ENCODE measurements at regions not wholly inside any gene's neighbourhood (a gene's known extent, or its start where the extent isn't known, plus 50 kb on each side); places are given as distances from the start of the nearest gene placed in this dataset.

GRCh38 chr6:165743366-165743898 is 80.4 kb upstream of the PDE10A start:
- no peak overlapping the region for H3K4me2 ChIP-seq (ENCODE audit: unreplicated experiment)
- H3F3A ChIP-seq (ENCODE audit: insufficient read depth), result no peaks in the 10 kb centered on the region
- H3K9me3 ChIP-seq (ENCODE audit: low read depth), result no peaks in the 10 kb centered on the region
- no peaks in the 10 kb centered on the region for H4K20me1 ChIP-seq (ENCODE audit: insufficient read depth)
- no peak overlapping the region for H3K4me3 ChIP-seq
- in situ Hi-C loops (cut with MboI), result no loop called here
- no peaks in the 10 kb centered on the region for H3K9me2 ChIP-seq (ENCODE audit: insufficient read depth)
- WGBS, 2 experiments (ENCODE audit: low coverage in 1 of 2, low lambda C conversion rate in 2 of 2, missing lambda C conversion rate in 2 of 2), result 18 to 28% methylated on average over 6 of the region's 6 CpGs
- no peak overlapping the region for H3K27ac ChIP-seq
- no peak for DNase-seq
- H3K4me1 ChIP-seq (ENCODE audit: insufficient read depth), result no peaks in the 10 kb centered on the region
- no peaks in the 10 kb centered on the region for H3K27me3 ChIP-seq (replicated peaks; ENCODE audit: insufficient read depth)
- TF ChIP-seq EZH2phosphoT487 (IDR thresholded peaks at IDR 0.05; ENCODE audit: insufficient read depth, low read depth) (no peak), EZH2 (IDR thresholded peaks at IDR 0.05; ENCODE audit: insufficient read depth, poor library complexity, severe bottlenecking) (no peak)
- no peak overlapping the region for H2AFZ ChIP-seq
- no peaks in the 10 kb centered on the region for H3K36me3 ChIP-seq (ENCODE audit: low read depth)
- no peaks in the 10 kb centered on the region for H3K79me2 ChIP-seq (ENCODE audit: insufficient read depth)
- no peak overlapping the region for H3K9ac ChIP-seq

DNA sequence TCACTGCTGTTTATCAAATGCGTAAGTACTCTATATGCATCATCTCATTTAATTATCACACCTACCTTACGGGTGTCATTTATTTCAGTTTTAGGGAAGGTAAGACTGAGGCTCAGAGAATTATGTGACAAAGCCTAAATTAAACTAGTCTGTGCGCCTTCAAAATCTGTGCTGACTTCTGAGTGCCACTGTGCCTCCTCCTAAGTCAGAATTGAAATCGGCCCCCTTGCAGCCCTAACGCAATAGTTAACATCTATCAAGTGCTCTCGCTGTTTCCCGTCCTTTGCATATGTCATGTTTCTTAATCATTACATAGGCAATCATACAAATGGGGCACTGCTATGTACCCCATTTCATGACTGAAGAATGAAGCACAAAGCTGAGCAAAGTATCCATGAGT is 79.0 kb upstream of the PDE10A start:
- Histone ChIP-seq H3K4me3 (no peak overlapping the region), H3F3A (ENCODE audit: insufficient read depth) (no peaks in the 10 kb centered on the region), H3K36me3 (ENCODE audit: low read depth) (no peaks in the 10 kb centered on the region), H3K79me2 (ENCODE audit: insufficient read depth) (no peaks in the 10 kb centered on the region), H2AFZ (no peak overlapping the region), H3K9me3 (ENCODE audit: low read depth) (no peaks in the 10 kb centered on the region), H4K20me1 (ENCODE audit: insufficient read depth) (no peaks in the 10 kb centered on the region), H3K27me3 (replicated peaks; ENCODE audit: insufficient read depth) (no peaks in the 10 kb centered on the region), H3K4me1 (ENCODE audit: insufficient read depth) (no peaks in the 10 kb centered on the region), H3K27ac (no peak overlapping the region), H3K9ac (no peak overlapping the region), H3K4me2 (ENCODE audit: unreplicated experiment) (no peak overlapping the region), H3K9me2 (ENCODE audit: insufficient read depth) (no peaks in the 10 kb centered on the region)
- TF ChIP-seq EZH2phosphoT487 (IDR thresholded peaks at IDR 0.05; ENCODE audit: insufficient read depth, low read depth), result no peak
- TF ChIP-seq EZH2 (IDR thresholded peaks at IDR 0.05; ENCODE audit: insufficient read depth, poor library complexity, severe bottlenecking), result no peak
- no peak for DNase-seq
- in situ Hi-C loops (cut with MboI), result no loop called here
- 64 to 67% methylated on average over 7 of the region's 7 CpGs for WGBS, 2 experiments (ENCODE audit: low coverage in 1 of 2, low lambda C conversion rate in 2 of 2, missing lambda C conversion rate in 2 of 2)

DNA sequence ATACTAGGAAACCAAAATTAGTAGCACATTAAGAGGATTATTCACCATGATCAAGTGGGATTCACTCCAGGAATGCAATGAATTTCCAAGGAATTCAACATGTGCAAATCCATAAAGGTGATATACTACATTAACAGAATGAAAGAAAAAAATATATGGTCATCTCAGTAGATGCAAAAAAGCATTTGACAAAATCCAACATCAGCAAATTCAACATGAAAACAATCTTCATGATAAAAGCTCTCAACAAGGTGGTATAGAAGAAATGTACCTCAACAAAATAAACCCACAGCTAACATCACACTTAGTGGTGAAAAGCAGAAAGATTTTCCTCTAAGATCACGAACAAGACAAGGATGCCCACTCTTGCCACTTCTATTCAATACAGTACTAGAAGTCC is 74.4 kb upstream of the PDE10A start:
- no peaks in the 10 kb centered on the region for H3K9me3 ChIP-seq (ENCODE audit: low read depth)
- no peaks in the 10 kb centered on the region for H3K27me3 ChIP-seq (replicated peaks; ENCODE audit: insufficient read depth)
- no peaks in the 10 kb centered on the region for H3K79me2 ChIP-seq (ENCODE audit: insufficient read depth)
- H3K9ac ChIP-seq, result no peak overlapping the region
- no peak overlapping the region for H3K27ac ChIP-seq
- no peaks in the 10 kb centered on the region for H3K9me2 ChIP-seq (ENCODE audit: insufficient read depth)
- H2AFZ ChIP-seq, result no peak overlapping the region
- no peak overlapping the region for H3K4me2 ChIP-seq (ENCODE audit: unreplicated experiment)
- H4K20me1 ChIP-seq (ENCODE audit: insufficient read depth), result no peaks in the 10 kb centered on the region
- H3F3A ChIP-seq (ENCODE audit: insufficient read depth), result no peaks in the 10 kb centered on the region
- DNase-seq, result no peak
- 0 to 6% methylated on average over 1 of the region's 1 CpG for WGBS, 2 experiments (ENCODE audit: low coverage in 1 of 2, low lambda C conversion rate in 2 of 2, missing lambda C conversion rate in 2 of 2)
- no peaks in the 10 kb centered on the region for H3K4me1 ChIP-seq (ENCODE audit: insufficient read depth)
- in situ Hi-C loops (cut with MboI), result no loop called here
- H3K36me3 ChIP-seq (ENCODE audit: low read depth), result no peaks in the 10 kb centered on the region
- TF ChIP-seq EZH2 (IDR thresholded peaks at IDR 0.05; ENCODE audit: insufficient read depth, poor library complexity, severe bottlenecking) (no peak), EZH2phosphoT487 (IDR thresholded peaks at IDR 0.05; ENCODE audit: insufficient read depth, low read depth) (no peak)
- no peak overlapping the region for H3K4me3 ChIP-seq

DNA sequence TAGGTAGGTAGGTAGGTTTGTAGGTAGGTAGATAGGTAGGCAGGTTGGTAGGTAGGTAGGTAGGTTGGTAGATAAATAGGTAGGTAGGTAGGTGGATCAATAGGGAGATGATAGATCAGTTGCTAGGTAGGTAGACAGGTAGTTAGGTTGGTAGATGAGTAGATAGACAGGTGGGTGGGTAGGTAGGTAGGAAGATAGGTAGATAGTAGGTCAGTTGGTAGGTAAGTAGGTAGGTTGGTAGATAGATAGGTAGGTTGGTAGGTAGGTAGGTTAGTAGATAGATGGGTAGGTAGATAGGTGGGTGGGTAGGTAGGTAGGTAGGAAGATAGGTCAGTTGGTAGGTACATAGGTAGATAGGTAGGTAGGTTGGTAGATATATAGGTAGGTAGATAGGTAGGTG is 72.0 kb upstream of the PDE10A start:
- Histone ChIP-seq H3K4me2 (ENCODE audit: unreplicated experiment) (no peak overlapping the region), H3K4me1 (ENCODE audit: insufficient read depth) (no peaks in the 10 kb centered on the region)
- in situ Hi-C loops (cut with MboI), result no loop called here

GRCh38 chr6:165733489-165733791 is 70.4 kb upstream of the PDE10A start:
- H4K20me1 ChIP-seq (ENCODE audit: insufficient read depth), result no peaks in the 10 kb centered on the region
- H3K4me1 ChIP-seq (ENCODE audit: insufficient read depth), result no peaks in the 10 kb centered on the region
- H3K27ac ChIP-seq, result no peak overlapping the region
- no peak overlapping the region for H2AFZ ChIP-seq
- no peaks in the 10 kb centered on the region for H3K27me3 ChIP-seq (replicated peaks; ENCODE audit: insufficient read depth)
- no peak overlapping the region for H3K9ac ChIP-seq
- no peak for DNase-seq
- H3K79me2 ChIP-seq (ENCODE audit: insufficient read depth), result no peaks in the 10 kb centered on the region
- WGBS, 2 experiments (ENCODE audit: low coverage in 1 of 2, low lambda C conversion rate in 2 of 2, missing lambda C conversion rate in 2 of 2), result 8 to 9% methylated on average over 1 of the region's 1 CpG
- no peaks in the 10 kb centered on the region for H3F3A ChIP-seq (ENCODE audit: insufficient read depth)
- no peaks in the 10 kb centered on the region for H3K36me3 ChIP-seq (ENCODE audit: low read depth)
- no peak overlapping the region for H3K4me2 ChIP-seq (ENCODE audit: unreplicated experiment)
- no peak overlapping the region for H3K4me3 ChIP-seq
- in situ Hi-C loops (cut with MboI), result no loop called here
- TF ChIP-seq EZH2 (IDR thresholded peaks at IDR 0.05; ENCODE audit: insufficient read depth, poor library complexity, severe bottlenecking) (no peak), EZH2phosphoT487 (IDR thresholded peaks at IDR 0.05; ENCODE audit: insufficient read depth, low read depth) (no peak)
- H3K9me2 ChIP-seq (ENCODE audit: insufficient read depth), result no peaks in the 10 kb centered on the region
- no peaks in the 10 kb centered on the region for H3K9me3 ChIP-seq (ENCODE audit: low read depth)

More for the DNA sequence above, 72.0 kb upstream of the PDE10A start:
- Histone ChIP-seq H3K79me2 (ENCODE audit: insufficient read depth) (no peaks in the 10 kb centered on the region), H3K9me2 (ENCODE audit: insufficient read depth) (no peaks in the 10 kb centered on the region), H4K20me1 (ENCODE audit: insufficient read depth) (no peaks in the 10 kb centered on the region), H3K9me3 (ENCODE audit: low read depth) (no peaks in the 10 kb centered on the region), H3K9ac (no peak overlapping the region), H3K36me3 (ENCODE audit: low read depth) (no peaks in the 10 kb centered on the region), H2AFZ (no peak overlapping the region), H3K27ac (no peak overlapping the region), H3K27me3 (replicated peaks; ENCODE audit: insufficient read depth) (no peaks in the 10 kb centered on the region), H3F3A (ENCODE audit: insufficient read depth) (no peaks in the 10 kb centered on the region), H3K4me3 (no peak overlapping the region)
- TF ChIP-seq EZH2 (IDR thresholded peaks at IDR 0.05; ENCODE audit: insufficient read depth, poor library complexity, severe bottlenecking) (no peak), EZH2phosphoT487 (IDR thresholded peaks at IDR 0.05; ENCODE audit: insufficient read depth, low read depth) (no peak)
- DNase-seq, result no peak
